Panc1 (cell line): ENCODE measurements at regions not wholly inside any gene's neighbourhood (a gene's known extent, or its start where the extent isn't known, plus 50 kb on each side); places are given as distances from the start of the nearest gene placed in this dataset.

Experiments used
- POLR2AphosphoS5 ChIP-seq: IDR thresholded peaks from 2 replicates; pipeline ENCODE4 v1.6.1; 2012; ENCODE audit warnings: mild to moderate bottlenecking, low read depth, low read length, moderate library complexity
- SIN3A ChIP-seq: IDR thresholded peaks from 2 replicates; pipeline ENCODE4 v1.6.1; 2012; ENCODE audit warnings: low read depth, mild to moderate bottlenecking, low read length, moderate library complexity, borderline replicate concordance; ENCODE audit not compliant: insufficient read depth
- TCF7L2 ChIP-seq: IDR thresholded peaks from 2 replicates; pipeline ENCODE4 v1.6.1; 2011; ENCODE audit warnings: mild to moderate bottlenecking, low read depth, low read length, inconsistent platforms
- TF ChIP-seq, protein P1 (sequence below): fragments of 450-650 bp; IDR thresholded peaks from 2 replicates; pipeline ENCODE4 v1.5.1; 2017; ENCODE audit warnings: mild to moderate bottlenecking
- TF ChIP-seq, protein P2 (sequence below), 2 experiments: IDR thresholded peaks; 2 replicates each; pipeline ENCODE4 v1.6.1; 2011 to 2012; ENCODE audit warnings: low read depth in 2 of 2, control low read depth in 1 of 2, low read length in 1 of 2, mild to moderate bottlenecking in 1 of 2, moderate library complexity in 1 of 2; ENCODE audit not compliant: insufficient read depth in 1 of 2

DNA sequence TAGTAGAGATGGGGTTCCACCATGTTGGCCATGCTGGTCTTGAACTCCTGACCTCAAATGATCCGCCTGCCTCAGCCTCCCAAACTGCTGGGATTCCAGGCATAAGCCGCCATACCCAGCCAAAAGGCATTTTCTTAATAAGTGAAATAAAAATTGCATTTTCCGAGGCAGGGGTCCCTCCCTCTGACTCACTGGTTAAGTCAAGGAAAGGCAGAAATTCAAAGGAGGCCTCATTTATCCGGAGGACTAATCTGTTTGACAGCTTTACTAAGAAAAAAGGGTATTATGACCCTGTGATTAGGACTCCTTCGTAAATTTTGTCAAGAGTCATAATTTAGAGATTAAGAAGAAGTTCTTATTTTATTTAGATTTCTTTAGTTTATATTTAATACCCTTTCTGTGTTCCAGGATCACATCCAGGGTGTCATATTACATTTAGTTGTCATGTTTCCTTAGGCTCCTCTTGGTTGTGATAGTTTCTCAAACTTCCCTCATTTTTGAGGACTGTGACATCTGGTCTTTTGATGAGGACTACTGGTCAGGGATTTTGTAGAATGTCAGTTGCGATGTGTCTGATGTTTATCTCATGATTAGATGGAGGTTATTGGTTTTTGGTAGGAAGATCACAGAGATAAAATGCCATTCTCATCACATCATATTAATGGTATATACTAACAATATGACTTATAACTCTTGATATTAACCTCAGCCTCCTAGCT is 753.7 kb upstream of the AMOT start:
- TF ChIP-seq TCF7L2: no peak
- TF ChIP-seq, protein P1, sequence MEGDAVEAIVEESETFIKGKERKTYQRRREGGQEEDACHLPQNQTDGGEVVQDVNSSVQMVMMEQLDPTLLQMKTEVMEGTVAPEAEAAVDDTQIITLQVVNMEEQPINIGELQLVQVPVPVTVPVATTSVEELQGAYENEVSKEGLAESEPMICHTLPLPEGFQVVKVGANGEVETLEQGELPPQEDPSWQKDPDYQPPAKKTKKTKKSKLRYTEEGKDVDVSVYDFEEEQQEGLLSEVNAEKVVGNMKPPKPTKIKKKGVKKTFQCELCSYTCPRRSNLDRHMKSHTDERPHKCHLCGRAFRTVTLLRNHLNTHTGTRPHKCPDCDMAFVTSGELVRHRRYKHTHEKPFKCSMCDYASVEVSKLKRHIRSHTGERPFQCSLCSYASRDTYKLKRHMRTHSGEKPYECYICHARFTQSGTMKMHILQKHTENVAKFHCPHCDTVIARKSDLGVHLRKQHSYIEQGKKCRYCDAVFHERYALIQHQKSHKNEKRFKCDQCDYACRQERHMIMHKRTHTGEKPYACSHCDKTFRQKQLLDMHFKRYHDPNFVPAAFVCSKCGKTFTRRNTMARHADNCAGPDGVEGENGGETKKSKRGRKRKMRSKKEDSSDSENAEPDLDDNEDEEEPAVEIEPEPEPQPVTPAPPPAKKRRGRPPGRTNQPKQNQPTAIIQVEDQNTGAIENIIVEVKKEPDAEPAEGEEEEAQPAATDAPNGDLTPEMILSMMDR: no peak
- no peak for TF ChIP-seq SIN3A
- TF ChIP-seq POLR2AphosphoS5: no peak
- TF ChIP-seq, protein P2, sequence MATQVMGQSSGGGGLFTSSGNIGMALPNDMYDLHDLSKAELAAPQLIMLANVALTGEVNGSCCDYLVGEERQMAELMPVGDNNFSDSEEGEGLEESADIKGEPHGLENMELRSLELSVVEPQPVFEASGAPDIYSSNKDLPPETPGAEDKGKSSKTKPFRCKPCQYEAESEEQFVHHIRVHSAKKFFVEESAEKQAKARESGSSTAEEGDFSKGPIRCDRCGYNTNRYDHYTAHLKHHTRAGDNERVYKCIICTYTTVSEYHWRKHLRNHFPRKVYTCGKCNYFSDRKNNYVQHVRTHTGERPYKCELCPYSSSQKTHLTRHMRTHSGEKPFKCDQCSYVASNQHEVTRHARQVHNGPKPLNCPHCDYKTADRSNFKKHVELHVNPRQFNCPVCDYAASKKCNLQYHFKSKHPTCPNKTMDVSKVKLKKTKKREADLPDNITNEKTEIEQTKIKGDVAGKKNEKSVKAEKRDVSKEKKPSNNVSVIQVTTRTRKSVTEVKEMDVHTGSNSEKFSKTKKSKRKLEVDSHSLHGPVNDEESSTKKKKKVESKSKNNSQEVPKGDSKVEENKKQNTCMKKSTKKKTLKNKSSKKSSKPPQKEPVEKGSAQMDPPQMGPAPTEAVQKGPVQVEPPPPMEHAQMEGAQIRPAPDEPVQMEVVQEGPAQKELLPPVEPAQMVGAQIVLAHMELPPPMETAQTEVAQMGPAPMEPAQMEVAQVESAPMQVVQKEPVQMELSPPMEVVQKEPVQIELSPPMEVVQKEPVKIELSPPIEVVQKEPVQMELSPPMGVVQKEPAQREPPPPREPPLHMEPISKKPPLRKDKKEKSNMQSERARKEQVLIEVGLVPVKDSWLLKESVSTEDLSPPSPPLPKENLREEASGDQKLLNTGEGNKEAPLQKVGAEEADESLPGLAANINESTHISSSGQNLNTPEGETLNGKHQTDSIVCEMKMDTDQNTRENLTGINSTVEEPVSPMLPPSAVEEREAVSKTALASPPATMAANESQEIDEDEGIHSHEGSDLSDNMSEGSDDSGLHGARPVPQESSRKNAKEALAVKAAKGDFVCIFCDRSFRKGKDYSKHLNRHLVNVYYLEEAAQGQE (IDR thresholded peaks at IDR 0.05; ENCODE audit: insufficient read depth in 1 of 2, low read depth in 2 of 2, low read length in 1 of 2): no peak
